HL-60 (cell line): ENCODE measurements at regions not wholly inside any gene's neighbourhood (a gene's known extent, or its start where the extent isn't known, plus 50 kb on each side); places are given as distances from the start of the nearest gene placed in this dataset.

Experiments used
- DNase-seq, 2 experiments: peaks; one replicate each; pipeline ENCODE4 v3.0.0-alpha.2; 2010 to 2020; ENCODE audit warnings: low read depth in 1 of 2, low spot score in 1 of 2
- H3K27ac ChIP-seq: fragments of 250-450 bp; sonication (Bioruptor Pico); replicated peaks from 2 replicates; pipeline ENCODE4 v1.5.1; 2020; ENCODE audit warnings: mild to moderate bottlenecking, moderate library complexity
- H3K27me3 ChIP-seq: fragments of 250-450 bp; sonication (Bioruptor Pico); 2 replicates; pipeline ENCODE4 v1.5.1; 2021; ENCODE audit warnings: mild to moderate bottlenecking, moderate library complexity; ENCODE audit not compliant: insufficient read depth, poor library complexity, severe bottlenecking
- H3K4me3 ChIP-seq: replicated peaks from 2 replicates; pipeline ENCODE4 v1.5.1; 2011; ENCODE audit warnings: mild to moderate bottlenecking, control low read depth, low read length; ENCODE audit not compliant: insufficient read depth
- GABPA ChIP-seq: IDR thresholded peaks from 2 replicates; pipeline ENCODE4 v1.6.1; 2012; ENCODE audit warnings: low read depth
- POLR2AphosphoS5 ChIP-seq: IDR thresholded peaks from 2 replicates; pipeline ENCODE4 v1.6.1; 2012; ENCODE audit warnings: low read depth
- SPI1 ChIP-seq: IDR thresholded peaks from 2 replicates; pipeline ENCODE4 v1.6.1; 2012; ENCODE audit warnings: low read depth, mild to moderate bottlenecking, borderline replicate concordance
- TF ChIP-seq, protein P1 (sequence below): IDR thresholded peaks from one replicate; pipeline ENCODE4 v1.5.1; 2011; ENCODE audit warnings: low read length, control low read depth, inconsistent platforms; ENCODE audit not compliant: insufficient read depth
- TF ChIP-seq, protein P2 (sequence below): IDR thresholded peaks from 2 replicates; pipeline ENCODE4 v1.6.1; 2012; ENCODE audit warnings: low read depth; ENCODE audit not compliant: insufficient replicate concordance

DNA sequence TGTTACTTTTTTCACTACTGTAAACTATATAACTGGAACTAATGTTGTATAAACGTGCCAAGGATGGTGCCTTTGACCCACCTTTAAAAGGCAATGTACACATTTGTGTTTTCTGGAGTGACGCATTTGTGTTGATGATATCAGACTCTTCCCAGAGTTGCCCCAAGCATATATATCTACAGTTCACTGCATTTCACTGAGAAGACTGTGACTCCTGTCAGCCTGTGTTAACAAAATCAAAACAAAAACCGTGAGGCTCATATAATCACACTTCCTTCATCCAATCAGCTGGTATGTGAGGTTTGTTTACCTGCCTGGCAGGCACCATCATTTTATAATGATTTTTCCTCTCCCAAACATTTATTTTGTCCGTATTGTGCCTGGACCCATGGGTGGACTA is 117.6 kb upstream of the ROBO1 start:
- Histone ChIP-seq H3K27me3 (no peaks in the 10 kb centered on the region), H3K27ac (no peak overlapping the region), H3K4me3 (no peak overlapping the region)
- TF ChIP-seq, protein P1, sequence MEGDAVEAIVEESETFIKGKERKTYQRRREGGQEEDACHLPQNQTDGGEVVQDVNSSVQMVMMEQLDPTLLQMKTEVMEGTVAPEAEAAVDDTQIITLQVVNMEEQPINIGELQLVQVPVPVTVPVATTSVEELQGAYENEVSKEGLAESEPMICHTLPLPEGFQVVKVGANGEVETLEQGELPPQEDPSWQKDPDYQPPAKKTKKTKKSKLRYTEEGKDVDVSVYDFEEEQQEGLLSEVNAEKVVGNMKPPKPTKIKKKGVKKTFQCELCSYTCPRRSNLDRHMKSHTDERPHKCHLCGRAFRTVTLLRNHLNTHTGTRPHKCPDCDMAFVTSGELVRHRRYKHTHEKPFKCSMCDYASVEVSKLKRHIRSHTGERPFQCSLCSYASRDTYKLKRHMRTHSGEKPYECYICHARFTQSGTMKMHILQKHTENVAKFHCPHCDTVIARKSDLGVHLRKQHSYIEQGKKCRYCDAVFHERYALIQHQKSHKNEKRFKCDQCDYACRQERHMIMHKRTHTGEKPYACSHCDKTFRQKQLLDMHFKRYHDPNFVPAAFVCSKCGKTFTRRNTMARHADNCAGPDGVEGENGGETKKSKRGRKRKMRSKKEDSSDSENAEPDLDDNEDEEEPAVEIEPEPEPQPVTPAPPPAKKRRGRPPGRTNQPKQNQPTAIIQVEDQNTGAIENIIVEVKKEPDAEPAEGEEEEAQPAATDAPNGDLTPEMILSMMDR = no peak
- TF ChIP-seq GABPA = no peak
- DNase-seq = no peak

DNA sequence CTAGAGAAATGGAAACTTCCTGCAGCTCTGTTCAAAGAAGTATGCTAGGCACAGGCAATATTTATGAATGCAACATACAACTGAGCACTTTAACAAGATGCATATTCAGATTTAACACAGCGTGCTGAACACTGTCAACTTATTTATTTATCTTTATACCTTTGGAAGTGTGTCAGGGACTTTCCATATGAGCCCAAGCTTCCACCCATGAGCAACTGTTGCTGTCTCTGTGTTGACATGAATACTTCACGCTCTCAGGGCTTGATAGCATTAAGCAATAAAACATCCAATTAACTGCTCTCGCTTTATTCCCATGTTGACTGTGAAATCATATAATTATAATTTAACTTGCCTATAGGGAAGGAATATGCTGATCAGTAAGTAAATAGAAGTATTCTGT is 116.6 kb upstream of the ROBO1 start:
- H3K27ac ChIP-seq = no peak overlapping the region
- TF ChIP-seq, protein P2, sequence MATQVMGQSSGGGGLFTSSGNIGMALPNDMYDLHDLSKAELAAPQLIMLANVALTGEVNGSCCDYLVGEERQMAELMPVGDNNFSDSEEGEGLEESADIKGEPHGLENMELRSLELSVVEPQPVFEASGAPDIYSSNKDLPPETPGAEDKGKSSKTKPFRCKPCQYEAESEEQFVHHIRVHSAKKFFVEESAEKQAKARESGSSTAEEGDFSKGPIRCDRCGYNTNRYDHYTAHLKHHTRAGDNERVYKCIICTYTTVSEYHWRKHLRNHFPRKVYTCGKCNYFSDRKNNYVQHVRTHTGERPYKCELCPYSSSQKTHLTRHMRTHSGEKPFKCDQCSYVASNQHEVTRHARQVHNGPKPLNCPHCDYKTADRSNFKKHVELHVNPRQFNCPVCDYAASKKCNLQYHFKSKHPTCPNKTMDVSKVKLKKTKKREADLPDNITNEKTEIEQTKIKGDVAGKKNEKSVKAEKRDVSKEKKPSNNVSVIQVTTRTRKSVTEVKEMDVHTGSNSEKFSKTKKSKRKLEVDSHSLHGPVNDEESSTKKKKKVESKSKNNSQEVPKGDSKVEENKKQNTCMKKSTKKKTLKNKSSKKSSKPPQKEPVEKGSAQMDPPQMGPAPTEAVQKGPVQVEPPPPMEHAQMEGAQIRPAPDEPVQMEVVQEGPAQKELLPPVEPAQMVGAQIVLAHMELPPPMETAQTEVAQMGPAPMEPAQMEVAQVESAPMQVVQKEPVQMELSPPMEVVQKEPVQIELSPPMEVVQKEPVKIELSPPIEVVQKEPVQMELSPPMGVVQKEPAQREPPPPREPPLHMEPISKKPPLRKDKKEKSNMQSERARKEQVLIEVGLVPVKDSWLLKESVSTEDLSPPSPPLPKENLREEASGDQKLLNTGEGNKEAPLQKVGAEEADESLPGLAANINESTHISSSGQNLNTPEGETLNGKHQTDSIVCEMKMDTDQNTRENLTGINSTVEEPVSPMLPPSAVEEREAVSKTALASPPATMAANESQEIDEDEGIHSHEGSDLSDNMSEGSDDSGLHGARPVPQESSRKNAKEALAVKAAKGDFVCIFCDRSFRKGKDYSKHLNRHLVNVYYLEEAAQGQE = no peak
- TF ChIP-seq SPI1 = no peak
- no peak for TF ChIP-seq POLR2AphosphoS5
- TF ChIP-seq, protein P1 = no peak
- TF ChIP-seq GABPA = no peak
- H3K4me3 ChIP-seq = no peak overlapping the region
- no peaks in the 10 kb centered on the region for H3K27me3 ChIP-seq
- no peak for DNase-seq

DNA sequence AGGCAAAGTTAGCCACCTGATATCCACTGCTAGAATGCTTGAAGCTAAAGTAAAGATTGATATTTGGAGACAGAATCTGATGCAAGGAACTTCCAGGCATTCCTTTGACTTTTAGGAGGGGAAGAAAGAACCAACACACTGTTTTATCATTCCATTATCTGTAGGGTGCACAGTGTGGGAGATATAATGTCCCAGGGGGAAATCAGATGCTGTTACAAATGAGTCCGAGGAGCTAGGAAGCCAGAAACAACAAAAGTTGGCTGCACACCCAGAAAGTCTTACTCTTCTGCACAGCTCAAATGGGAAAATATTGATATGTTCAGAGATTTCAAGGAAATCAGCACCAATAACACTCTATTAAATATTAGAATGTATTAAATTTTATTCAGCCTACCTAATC is 113.6 kb upstream of the ROBO1 start:
- no peak for TF ChIP-seq GABPA
- TF ChIP-seq SPI1 = no peak
- TF ChIP-seq, protein P2 = no peak
- TF ChIP-seq POLR2AphosphoS5 = no peak
- TF ChIP-seq, protein P1 = no peak
- Histone ChIP-seq H3K27me3 (no peaks in the 10 kb centered on the region), H3K4me3 (no peak overlapping the region), H3K27ac (no peak overlapping the region)
- DNase-seq = no peak

DNA sequence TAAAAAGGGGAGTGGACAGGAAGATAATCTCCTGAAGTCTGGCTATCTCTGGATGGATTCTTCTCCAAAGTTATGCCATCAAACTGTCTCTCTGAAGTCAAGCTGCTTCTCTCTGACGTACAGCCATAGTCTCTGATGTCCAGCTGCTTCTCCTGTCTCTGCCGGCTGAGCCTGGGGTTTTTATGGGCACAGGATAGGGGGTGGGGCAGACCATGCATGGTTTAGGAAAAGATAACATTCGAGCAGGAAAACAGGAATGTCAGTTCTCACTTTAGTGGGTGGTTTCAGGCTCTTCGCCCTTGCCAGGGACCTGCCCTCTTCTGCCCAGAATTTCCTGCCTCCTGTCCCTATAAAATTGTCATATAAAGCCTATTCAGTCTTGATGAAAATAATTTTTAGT is 110.9 kb upstream of the ROBO1 start:
- TF ChIP-seq POLR2AphosphoS5 = no peak
- no peak for TF ChIP-seq SPI1
- TF ChIP-seq GABPA = no peak
- TF ChIP-seq, protein P1 = no peak
- TF ChIP-seq, protein P2 = no peak
- DNase-seq = no peak
- Histone ChIP-seq H3K4me3 (no peak overlapping the region), H3K27me3 (no peaks in the 10 kb centered on the region), H3K27ac (no peak overlapping the region)
